ENCODE measurements at regions not wholly inside any gene's neighbourhood (a gene's known extent, or its start where the extent isn't known, plus 50 kb on each side); places are given as distances from the start of the nearest gene placed in this dataset.

DNA sequence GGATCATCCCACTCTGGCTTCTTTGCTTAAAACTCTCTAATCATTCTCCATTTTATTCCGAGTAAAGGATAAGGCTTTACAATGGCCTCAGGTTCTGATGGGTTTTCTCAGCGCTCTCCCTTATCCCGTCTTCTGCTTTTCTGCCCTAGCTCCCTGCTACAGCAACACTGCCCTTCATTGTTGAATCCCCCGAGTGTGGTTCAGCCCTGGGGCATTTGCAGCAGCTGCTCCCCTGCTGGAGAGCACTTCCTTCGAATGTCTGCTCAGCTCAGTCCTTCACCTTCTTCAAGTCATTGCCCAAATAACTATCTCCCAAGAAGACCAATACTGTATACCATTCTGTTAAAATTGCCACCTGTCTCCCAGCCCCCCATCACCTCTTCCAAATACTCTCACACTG, 111.8 kb downstream of the TBXT start:
- TF ChIP-seq EZH2phosphoT487 (IDR thresholded peaks at IDR 0.05): no peak
- TF ChIP-seq, protein P1, sequence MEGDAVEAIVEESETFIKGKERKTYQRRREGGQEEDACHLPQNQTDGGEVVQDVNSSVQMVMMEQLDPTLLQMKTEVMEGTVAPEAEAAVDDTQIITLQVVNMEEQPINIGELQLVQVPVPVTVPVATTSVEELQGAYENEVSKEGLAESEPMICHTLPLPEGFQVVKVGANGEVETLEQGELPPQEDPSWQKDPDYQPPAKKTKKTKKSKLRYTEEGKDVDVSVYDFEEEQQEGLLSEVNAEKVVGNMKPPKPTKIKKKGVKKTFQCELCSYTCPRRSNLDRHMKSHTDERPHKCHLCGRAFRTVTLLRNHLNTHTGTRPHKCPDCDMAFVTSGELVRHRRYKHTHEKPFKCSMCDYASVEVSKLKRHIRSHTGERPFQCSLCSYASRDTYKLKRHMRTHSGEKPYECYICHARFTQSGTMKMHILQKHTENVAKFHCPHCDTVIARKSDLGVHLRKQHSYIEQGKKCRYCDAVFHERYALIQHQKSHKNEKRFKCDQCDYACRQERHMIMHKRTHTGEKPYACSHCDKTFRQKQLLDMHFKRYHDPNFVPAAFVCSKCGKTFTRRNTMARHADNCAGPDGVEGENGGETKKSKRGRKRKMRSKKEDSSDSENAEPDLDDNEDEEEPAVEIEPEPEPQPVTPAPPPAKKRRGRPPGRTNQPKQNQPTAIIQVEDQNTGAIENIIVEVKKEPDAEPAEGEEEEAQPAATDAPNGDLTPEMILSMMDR (IDR thresholded peaks at IDR 0.05): no peak
- TF ChIP-seq EZH2 (IDR thresholded peaks at IDR 0.05): no peak
